HG02588 (cell line): ENCODE measurements at regions not wholly inside any gene's neighbourhood (a gene's known extent, or its start where the extent isn't known, plus 50 kb on each side); places are given as distances from the start of the nearest gene placed in this dataset.
"Not testable (repeated sequence)": the region's sequence is repeated elsewhere in the genome, so short reads cannot be mapped to it uniquely, and the experiment has no call there.

ENCODE experiments used
- ATAC-seq: cut with Tn5 transposase; IDR thresholded peaks from one replicate; pipeline ENCODE4 v1.9.1; 2021; ENCODE audit warnings: mild to moderate bottlenecking, moderate library complexity; ENCODE audit not compliant: unreplicated experiment

DNA sequence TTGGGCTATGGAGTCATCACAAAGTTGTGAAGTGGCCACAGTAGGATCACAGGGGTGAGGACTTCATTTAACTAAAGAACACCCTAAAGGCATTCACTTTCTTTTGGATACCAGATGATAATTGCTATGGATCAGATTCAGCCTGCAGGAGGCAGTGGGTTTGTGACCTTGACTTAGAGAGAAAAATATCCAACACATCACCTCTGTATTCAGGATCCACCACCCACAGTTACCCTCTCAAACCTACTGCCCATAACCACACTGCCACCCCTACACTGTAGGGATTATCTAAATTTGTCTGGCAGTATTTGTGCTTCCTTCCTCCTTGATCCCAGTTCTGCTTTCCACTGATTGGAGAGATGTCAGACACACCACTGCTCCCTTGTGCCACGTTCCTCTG lies 269.4 kb downstream of the MYCN start:
- no peak for ATAC-seq

DNA sequence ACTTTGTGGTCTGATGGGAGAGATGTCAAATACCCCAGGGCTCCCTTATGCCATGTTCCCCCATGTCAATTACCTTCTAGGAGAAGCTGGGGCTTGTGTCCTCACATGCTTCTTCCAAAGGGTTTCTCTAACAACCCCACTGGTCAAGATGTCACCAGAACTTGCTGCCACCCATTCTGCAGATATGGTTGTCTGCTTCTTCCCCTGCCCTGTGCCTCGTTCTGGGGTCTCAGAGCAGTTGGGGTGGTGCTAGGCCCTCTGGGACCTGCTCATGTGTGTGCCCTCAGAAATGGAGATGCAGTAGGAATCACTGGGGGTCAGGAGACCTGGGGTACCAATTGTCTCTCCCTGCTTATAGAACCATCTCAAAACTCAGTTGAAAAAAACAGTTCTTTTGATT lies 268.6 kb downstream of the MYCN start:
- ATAC-seq = no peak

DNA sequence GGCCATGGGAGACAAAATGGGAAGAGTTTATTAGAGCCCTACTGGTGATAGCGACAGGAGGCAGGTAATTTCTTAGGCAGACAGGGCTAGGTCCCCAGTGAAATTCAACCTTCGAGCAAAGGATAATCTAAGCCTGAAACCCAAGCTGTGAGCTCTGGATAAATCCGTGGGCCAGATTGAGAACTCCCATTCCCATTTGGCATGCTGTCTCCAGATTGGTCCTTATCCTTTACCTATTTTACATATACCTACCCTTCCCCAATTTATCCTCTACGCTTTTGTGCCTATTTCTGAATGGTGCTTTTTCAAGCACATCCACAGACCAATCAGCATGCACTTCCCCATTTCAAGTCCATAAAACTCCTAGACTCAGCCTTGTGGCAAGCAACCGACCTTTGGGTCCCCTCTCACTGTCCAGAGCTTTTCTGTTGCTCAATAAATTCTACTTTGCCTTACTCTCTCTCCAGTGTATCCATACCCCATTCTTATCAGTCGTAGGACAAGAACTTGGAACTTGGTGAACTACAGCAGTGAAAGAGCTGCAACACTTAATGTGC lies 268.0 kb downstream of the MYCN start:
- ATAC-seq = no peak

DNA sequence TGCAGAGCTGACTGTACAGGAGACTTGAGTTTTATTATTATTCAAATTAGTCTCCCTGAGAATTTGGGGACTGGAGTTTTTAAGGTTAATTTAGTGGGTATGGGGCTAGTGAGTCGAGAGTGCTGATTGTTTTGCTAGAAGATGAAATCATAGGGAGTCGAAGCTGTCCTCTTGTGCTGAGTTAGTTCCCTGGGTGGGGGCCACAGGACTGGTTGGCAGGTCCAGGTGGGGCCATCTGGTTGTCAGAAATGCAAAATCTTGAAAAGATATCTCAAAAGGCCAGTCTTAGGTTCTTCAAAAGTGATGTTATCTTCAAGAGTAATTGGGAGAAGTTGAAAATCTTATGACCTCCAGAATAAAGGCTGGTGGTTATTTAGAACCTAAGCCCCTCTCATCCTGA lies 267.3 kb downstream of the MYCN start:
- ATAC-seq = no peak

DNA sequence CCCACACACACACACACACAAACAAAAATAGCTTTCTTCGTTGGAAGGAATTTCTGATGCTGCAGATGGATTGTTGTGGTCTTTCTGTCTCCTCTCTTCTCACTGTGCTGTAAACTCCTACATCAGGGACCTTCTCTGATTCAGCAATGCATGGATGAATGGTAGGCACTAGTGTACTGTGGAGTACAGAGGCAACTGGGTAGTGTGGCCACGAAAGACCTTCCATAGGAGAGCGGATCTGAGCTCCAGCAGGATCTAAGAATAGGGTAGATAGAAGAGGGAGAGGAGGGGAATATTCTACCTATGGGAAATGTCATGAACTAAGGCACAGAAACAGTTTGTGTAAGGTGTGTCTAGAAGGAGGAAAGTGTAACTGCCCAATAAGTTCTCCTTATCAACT lies 266.8 kb downstream of the MYCN start:
- no peak for ATAC-seq

DNA sequence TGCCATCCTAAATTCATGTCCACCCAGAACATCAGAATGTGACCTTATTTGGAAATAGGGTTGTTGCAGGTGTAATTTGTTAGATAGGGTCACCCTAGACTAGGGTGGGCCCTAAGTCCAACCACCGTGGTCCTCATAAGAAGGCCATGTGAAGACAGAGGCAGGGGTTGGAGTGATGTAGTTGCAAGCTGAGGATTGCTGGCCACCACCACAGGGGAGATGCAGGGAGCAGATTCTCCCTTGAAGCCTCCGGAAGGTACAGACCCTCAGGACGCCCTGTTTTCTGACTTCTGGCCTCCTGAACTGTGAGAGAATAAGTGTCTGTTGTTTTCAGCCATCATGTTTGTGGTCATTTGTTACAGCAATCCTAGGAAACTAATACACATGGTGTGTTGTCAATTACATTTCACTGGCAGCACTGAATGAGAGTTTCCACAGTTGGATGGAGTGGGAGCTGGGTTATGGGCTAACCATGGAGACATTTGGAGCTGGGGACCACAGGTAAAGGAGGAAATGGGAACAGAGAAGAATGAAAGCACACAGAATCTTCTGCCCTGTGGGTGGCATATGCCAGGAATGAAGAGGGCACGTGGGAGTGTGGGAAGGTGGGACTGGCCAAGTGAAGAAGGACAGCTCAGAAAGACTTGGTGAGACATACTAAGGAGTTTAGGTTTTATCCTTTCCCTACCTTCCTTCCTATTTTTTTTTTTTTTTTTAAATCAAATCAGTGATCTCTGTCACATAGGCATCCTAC lies 266.0 kb downstream of the MYCN start:
- no peak for ATAC-seq

DNA sequence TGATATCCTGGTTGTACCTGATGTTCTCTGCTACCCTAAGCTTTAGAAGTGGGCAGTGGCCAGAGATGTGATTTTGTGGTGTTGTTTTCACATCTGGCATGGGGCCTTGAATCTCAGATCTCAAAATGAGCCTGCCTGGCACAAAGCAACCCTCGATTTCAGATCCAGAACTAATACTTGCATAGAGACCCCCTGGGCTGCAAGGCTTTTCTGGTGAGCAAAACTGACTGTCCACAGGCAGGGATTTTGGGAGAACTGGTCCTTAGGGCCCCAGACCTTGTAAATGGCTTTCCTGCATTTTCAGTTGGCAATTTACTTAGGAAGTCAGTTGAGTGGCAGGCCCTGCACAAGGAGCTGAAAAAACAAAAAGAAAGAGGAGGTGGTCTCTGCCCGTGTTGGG lies 265.3 kb downstream of the MYCN start:
- no peak for ATAC-seq

DNA sequence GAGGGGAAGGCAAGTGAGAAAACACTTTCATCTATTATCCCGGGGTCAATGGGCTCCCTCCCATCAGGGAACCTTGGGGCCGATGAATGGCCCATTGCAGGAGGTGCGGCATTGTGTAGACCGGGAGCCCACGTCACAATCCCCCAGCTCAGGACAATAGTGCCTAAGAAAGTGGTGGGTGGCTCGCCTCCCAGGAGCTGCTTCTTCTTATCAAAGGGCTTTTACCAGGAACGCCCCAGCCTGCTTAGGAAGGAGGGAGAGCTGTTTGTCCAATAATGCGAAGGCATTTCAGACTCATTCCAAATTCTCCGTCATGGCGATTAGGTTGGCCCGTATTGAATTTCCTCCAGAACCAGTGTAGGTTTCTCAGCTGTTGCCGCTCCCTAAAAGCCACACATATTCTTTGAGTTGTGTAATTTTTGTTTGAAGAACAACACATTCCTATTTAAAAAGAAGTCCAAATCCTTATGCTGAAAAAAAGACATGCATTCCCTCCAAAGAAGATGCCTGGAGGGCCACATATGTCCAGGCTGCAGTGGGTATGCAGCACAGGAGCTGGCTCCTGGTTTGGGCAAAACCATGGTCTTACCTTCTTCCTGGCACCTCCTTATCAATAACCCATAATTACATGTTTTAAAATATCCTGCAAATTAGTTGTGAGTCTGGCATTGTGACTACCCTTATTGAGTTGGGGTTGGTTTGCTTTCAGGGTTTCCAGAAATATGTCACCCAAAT lies 264.7 kb downstream of the MYCN start:
- no peak for ATAC-seq

DNA sequence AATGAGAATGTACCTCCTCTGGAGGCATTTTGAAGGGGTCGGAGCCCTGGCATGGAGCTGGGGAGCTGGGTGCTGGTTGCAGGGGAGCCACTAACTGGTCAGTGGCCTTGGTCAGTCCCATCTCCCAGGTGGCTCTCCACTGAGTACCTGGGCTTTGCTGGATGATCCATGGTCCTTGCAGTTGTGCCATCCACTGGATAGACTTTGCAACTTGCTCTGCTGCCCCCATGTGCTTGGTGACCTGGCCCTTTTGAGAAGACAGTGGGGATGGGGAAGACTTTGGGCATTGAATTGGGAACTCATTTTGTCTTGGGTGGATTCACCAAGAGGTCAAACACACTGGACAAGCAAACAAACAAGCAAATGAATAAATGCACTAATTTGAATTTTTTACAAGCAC lies 263.9 kb downstream of the MYCN start:
- ATAC-seq = no peak

DNA sequence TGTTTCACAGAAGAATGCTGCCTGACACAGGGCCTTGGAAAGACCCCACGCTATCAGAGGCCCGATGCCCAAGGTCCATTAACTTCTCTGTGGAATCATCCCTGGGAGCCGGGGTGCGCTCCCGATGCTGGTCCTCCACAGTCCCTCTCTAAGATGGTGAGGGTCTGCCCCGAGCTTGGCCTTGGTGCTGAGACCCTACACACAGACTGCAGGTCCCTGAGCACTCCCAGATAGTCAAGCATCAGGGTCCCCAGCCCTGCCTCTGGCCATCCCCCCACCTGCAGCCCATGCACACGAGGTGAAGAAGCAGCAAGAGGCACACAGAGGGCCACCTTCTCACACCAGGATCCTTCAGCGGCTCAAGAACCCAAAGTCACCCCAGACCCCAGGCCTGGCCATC lies 263.3 kb downstream of the MYCN start:
- ATAC-seq = no peak

DNA sequence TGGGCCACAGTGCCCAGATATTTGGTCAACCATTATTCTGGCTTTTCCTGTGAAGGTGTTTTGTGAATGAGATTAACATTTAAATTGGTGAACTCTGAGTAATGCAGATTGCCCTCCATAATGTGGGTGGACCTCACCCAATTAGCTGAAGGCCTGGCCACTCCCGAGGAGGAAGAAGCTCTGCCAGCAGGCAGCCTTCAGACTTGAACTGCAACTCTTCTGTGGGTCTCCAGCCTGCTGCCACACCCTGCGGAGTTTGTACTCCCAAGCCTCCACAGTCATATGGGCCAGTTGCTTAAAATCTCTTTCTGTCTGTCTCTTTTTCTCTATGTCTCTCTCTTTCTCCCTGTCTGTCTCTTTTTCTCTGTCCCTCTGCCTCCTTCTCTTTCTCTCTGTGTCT lies 262.7 kb downstream of the MYCN start:
- no peak for ATAC-seq

DNA sequence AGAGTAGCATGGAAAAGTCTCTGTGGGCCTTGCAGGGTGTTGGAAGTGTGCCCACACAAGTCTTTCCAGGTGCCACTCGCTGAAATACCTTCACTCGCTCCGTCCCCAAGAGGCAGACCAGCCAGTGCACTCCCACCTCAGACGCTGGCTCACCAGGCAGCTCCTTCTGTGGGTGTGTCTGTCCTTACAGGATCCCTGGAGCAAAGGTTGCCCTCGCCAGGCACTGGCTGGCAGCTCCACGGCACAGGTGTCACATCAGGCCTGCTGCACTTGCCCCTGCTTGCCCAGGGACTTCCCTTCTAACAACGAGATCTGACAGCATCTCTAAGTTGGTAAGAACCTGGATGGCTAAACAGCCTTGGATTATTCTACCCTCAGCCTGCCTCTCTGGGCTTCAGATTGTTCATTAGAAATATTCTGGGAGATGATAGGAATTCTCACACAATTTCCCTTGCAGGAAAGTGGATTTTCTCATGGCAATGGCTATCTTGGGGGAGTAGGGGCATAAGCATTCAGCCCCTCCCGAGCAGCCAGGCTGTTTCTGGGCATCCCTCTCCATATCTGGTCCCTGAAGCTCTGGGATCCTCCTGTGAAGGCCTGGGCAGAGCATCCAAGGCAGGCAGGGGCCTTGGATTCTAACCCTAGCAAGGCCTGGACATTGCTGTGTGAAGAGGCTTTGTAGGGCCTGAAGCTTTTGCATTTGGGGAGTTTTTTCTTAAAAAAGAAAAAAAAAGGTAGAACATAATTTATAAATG lies 262.1 kb downstream of the MYCN start:
- no peak for ATAC-seq

DNA sequence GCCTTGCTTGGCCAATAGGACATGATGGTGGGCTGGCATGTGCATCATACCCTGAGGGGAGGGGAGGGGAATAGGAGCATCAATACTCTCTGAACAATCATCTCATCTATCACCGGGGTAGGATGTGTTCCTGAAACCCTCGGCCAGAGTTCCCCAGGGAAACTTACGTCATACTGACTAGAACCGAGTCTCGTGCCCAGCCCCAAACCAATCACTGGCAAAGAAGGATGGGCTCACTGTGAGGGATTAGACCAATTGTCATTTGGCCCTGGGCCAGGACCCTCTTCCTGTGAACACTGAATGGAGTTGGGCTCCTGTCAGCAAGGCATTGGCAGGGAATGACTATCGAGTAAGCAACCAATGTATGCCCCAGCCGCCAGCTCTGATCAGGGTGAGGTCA lies 261.5 kb downstream of the MYCN start:
- no peak for ATAC-seq

DNA sequence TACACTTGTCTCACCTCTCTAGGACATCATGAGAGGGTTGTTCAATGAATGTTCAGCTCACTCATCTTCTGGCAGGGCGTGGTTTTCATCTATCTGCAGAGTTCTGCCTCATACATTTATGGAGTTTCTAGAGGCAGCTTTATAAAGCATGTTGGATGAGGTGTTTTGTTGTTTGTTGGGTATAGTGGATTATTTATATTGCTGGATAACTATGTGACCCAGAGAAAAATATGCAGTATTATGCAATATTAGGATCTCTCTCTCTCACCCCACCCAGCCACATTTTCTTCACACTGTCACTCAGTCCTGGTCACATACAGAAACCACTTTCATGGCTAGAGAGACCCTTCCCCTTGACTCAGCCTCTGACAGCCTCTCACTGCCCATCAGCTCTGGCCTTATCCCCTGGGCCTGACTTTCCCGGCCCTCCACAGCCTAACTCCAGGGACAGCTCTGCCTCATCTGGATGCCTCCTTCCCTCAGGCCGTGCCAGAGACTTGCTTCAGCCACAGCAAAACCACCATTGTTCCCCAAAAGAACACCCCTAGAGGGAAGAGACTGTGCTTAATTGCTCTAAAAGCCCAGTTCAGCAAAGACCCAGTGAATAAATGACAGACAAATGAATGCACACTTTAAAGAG lies 260.3 kb downstream of the MYCN start:
- ATAC-seq = no peak

DNA sequence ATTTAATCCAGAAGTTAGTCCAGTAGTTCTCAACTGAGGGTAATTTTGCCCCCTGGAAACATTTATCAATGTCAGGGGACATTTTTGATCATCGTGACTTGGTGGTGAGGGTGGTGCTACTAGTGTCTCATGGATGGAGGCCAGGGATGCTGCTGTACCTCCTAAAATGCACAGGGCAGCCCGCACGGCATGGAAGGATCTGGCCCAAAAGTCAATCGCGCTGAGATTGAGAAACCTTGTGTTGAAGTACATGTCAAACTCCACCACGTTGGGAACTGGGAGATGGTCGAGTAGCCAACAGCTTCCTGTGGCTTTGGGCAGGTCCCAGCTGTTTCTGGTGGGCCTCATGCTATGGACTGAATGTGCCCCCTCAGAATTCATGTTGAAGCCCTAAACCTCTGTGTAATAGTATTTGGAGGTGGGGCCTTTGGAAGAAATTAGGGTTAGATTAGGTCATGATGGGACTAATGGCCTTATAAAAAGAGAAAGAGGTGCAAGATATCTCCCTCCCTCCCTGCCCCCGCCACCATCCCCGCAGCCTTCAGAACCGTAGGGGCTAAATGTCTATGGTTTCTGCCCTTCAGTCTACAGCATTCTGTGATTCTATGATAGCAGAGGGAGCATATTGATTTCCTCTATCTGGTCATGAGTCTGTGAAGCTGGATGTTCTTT lies 259.7 kb downstream of the MYCN start:
- ATAC-seq = no peak

DNA sequence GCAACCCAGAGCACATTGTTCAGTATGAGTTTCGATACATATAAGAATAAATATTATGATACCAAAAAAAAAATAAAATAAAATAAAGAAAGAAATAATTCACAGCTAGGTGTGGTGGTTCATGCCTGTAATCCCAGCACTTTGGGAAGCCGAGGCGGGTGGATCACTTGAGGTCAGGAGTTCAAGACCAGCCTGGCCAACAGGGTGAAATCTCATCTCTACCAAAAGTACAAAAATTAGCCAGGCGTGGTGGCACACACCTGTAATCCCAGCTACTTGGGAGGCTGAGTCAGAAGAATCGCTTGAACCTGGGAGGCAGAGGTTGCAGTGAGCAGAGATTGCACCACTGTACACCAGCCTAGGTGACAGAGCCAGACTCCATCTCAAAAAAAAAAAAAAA lies 258.9 kb downstream of the MYCN start:
- ATAC-seq = not testable (repeated sequence)

DNA sequence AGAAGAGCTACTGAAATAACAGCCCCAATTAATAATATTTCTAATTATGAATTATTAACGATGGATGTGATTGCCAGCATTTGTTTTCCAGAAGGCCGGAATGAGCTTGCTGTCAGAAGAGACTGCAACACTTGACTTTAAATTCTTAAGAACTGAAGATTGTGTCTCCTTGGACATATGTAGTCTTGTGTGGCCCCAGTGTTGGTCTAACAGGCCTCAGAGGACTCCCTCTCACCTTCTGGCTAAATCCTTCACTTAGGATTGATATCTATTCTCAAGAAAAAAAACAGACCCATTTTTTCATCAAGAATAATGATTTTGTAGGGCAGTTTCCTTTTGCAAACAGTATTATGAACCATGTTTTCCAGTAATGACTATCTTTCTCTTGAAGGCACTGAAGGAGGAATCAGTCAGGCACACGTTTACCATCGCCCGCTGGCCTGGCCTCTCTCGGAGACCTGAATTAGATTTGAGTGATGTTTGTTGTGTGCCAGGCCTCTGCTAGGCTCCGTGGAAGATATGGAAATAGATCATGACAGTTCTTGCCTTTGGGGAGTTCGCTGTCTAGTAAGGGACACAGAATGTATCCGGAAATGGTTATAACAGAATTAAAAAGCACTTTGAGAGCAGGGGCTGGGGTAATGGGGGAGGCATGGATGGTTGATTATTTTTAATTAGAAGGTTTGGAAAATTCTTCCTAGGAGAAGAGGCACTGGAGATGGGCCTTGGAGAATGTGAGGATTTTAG lies 258.0 kb downstream of the MYCN start:
- no peak for ATAC-seq

DNA sequence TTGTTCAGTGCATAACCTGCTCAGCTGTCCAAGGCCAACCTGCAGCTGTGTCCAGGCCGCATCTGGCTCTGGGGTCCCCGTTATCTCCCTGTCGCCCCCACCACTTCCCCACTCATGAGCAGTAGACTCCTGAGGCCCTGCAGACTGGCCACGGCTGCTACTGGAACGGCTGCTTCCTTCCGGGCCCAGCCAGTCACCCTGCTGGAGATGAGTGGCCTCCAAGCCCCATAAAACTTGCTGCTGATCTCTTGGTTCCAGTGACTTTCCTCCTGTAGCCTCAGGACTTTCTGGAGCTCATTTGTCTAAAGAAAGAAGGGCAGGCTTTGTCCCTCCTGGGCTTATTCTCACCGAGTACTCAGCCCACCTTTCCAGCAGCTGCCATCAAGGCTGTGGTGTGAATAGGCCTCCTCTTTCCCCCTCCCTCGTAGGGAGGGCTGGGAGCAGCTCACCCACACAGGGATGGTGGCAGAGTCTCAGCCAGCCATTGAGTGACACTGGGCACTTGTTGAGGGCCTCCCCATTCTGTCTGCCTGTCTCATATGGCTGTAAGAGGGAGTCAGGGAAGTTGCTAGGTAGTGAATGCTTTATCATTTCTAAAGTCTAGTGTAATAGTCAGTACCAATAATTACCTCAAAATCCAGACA lies 257.3 kb downstream of the MYCN start:
- no peak for ATAC-seq
